NCI-H2227 (cell line): ENCODE measurements at regions not wholly inside any gene's neighbourhood (a gene's known extent, or its start where the extent isn't known, plus 50 kb on each side); places are given as distances from the start of the nearest gene placed in this dataset.
"Not testable (repeated sequence)": the region's sequence is repeated elsewhere in the genome, so short reads cannot be mapped to it uniquely, and the experiment has no call there.

Experiments
- DNase-seq: peaks from one replicate; lab custom pipeline; 2025; ENCODE audit not compliant: unreplicated experiment; lab: John Stamatoyannopoulos, UW

DNA sequence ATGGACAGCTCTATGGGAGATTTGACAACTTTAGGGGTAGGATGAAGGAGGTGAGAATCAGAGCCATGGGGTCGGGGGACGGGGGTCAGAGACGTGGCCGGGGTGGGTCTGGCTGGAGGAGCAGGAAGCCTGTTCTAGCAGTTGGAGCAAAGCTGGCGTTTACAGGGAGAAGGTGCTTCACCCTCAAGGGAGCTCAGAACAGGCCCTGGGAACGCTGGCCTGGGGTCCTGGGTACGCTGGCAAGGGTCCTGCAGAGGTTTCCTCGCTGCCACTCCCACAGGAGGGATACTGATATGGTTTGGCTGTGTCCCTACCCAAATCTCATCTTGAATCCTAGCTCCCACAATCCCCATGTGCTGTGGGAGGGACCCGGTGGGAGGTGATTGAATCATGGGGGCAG, 205.0 kb upstream of the ARL4C start:
- DNase-seq = no peak

DNA sequence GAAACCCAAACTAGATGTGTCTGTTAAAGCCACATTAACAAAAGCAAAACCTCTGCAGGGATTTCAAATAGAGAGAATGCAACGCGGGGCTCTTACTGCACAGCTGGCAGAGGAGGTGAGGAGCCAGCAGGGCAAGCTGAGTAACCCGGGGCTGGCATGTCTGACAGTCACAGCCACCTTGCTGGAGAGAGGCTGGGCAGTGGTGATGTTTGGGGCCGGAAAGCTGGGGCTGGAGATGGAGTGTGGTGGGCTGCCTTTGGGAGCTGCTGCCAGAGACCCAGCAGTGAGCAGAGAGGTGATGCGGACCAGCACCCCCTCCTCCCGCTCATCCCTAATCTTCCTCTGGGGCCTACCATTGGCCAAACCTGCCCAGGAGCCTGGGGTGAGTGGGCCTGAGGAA, 204.5 kb upstream of the ARL4C start:
- DNase-seq = no peak

DNA sequence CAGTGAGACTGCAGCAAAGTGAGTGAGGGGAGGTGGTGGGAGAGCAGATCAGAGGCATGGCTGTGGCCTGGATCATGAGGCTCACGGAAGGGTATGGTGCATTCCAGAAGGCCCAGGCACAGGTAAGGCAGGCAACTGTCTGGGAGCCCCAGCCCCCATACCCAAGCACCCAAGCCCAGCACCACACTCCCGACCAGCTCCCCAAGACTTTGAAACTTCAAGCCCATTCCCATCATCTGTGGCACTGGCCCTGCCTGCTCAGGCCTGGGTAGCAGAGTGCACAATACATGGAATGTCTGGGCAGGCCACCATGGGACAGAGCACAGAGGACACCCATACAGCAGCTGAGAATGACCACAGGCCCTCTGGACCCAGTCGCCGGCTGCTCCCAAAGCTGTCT, 202.6 kb upstream of the ARL4C start:
- no peak for DNase-seq

DNA sequence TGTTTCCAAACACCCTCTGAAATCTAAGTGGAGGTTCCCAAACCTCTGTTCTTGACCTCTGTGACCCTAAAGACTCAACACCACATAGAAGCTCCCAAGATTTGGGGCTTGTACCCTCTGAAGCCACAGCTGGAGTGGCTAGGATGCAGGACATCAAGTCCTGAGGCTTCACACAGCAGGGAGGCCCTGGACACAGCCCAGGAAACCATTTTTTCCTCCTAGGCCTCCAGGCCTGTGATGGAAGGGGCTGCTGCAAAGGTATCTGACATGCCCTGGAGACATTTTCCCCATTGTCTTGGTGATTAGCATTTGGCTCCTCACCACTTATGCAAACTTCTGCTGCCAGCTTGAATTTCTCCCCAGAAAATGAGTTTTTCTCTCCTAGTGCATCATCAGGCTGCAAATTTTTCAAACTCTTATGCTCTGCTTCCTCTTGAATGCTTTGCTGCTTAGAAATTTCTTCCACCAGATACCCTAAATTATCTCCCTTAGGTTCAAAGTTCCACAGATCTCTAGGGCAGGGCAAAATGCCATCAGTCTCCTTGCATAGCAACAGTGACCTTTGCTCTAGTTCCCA, 200.5 kb upstream of the ARL4C start:
- DNase-seq = not testable (repeated sequence)

DNA sequence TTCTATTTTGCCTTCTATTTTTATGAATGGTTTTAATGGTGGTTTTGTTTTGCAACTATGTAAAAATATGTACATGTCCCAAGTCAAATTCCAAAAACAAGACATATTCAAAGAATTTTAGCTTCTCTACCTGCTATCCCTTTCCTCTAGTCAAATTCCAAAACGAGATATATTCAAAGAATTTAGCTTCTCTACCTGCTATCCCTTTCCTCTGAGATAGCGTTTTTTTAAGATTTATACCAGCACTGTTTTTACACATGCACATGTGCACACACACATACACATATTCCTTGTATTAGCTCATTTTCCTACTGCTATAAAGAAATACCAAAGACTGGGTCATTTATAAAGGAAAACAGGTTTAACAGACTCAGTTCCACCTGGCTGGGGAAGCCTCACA, 199.1 kb upstream of the ARL4C start:
- no peak for DNase-seq

DNA sequence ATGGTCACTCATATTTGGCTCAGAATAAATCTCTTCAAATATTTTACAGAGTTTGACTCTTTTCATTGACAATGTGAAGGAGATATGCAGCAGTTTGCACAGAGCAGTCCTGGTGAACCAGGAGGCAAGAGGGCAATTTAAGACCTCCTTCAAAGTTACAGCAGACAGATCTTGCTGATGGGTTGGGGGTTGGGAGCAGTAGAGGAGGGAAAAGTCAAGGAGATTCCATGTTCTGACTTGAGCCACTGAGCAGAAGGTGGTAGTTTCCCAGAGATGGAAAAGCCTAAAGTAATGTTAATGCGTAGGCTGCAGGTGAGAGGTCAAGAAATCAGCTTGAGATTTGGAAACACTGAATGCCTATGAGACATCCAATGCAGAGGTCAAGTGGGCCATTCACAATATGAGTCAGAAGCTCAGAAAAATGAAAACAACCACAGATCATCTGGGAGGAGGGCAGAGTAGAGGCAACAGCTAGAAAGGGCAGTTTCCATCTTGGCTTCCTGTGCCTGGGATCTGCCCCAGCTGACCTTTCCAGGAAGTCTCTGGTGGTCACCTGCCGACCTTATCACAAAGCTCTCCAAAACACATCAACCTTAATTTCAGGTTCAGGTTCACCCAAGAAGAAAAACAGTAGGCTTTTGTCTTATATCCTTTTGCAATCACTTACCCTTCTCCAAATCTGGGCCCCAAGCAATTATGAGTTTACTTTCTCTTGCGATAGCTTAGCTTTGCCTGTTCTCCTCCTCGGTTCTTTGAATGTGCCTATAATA, 197.5 kb upstream of the ARL4C start:
- DNase-seq = peak; percentile 29

DNA sequence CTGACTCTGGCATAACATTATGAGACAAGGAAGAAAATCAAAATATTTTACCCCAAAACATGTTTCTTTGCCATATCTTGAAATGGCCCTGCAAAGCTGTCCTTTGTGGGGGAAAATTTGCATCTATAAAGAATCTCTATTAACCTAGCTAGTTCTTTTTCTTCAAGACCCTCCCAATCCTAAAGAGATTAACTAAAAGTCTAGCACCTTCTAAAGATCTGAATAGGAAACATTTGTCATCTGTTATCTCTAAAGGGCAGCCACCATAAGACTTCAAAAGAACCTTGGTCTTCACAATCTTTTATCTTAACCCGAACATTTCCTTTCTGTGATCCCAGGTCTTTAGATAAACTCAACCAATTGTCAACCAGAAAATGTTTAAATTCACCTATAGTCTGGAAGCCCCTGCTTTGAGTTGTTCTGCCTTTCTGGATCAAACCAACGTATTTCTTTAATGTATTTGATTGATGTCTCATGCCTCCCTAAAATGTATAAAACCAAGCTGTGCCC, 196.9 kb upstream of the ARL4C start:
- not testable (repeated sequence) for DNase-seq

DNA sequence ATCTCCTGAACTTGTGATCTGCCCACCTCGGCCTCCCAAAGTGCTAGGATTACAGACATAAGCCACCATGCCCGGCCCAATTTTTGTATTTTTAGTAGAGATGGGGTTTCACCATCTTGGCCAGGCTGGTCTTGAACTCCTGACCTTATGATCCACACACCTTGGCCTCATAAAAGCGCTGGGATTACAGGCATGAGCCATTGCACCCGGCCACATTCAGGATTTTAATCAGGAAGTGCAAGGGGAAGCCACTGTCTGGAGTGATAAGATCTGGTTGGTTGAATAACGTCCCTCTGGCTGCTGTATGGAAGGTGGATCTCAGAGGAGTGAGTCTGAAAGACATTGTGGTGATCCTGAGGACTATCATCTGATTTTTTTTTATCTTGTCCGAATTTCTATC, 196.3 kb upstream of the ARL4C start:
- not testable (repeated sequence) for DNase-seq

DNA sequence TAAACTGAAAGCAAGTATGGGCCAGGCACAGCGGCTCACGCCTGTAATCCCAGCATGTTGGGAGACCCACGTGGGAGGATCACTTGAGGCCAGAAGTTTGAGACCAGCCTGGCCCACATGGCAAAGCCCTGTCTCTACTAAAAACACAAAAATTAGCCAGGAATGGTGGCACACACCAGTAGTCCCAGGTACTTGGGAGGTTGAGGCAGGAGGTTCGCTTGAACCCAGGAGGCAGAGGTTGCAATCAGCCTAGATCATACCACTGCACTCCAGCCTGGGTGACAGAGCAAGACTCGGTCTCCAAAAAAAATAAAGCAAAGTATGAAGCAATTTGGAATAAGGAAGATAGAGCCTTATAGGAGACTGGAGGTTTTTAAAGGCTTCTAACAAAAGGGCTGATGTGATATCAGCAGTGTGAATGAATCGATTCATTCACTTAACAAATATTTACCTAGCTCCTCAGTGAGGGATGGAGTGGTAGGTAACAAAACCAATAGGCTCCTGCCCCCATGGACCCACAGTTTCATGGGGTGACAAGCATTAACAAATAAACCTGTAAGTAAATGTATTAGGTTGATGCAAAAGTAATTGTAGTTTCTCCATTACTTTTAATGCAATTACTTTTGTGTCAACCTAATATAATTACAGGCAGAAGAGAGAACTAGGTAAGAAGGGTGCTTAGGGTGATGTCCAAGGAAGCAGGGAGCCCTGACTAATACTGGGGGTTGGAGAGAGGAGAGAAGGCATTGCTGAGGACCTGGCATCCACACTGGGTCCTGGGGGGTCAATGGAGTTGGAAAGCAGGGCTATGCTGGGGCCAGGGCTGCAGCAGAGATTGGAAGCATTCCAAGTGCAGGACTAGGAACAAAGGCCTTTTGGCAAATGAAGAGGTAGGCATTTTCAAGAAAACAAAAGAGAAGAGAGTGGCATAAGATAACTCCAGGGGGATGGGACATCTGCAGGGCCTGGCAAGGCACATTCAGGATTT, 195.4 kb upstream of the ARL4C start:
- no peak for DNase-seq

DNA sequence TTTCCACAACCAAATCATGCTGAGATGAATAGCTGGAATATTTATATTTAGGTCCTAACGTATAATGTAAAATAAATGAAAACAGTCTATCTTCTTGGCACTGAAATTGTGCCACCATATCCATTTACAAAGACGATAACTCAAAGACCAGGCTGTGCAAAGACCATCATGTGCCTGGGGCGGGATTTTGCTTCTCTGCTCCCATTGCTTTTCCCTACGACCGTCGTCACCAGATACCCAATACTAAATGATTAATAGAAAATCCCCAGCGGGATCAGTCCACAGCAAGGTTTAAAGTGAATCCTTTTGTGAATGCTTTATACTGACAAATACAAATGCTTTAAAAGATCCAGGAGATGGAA, 194.3 kb upstream of the ARL4C start:
- peak; percentile 67 for DNase-seq

DNA sequence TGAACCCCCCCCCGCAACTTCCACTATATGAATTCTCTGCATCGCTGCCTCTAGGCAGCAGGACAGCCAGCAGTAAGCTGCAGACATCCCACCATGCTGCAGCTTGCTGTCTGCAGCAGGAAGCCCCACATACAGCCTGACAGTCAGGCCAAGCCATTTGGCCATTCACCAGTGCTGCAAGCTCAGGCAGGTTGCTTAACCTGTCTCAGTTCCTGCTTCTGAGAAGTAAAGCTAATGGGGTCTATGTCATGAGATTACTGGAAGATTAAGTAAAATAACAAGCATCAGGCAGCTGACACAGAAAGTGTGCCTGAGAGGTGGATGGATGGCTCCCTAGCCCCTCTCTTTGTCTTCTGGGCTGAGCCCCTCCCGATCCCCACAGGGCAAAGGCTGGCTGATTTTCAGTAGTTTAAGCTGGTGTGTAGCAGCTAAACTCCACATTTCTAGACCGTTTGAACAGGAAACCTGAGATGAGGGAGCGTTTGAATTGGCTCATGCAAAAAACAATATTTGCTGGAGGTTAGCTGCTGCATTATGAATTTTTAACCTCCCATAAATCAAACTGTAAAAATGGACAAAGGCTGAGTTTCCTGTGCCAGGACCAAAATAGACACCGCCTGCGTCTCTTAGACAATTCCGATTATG, 193.8 kb upstream of the ARL4C start:
- peak; percentile 67 for DNase-seq

DNA sequence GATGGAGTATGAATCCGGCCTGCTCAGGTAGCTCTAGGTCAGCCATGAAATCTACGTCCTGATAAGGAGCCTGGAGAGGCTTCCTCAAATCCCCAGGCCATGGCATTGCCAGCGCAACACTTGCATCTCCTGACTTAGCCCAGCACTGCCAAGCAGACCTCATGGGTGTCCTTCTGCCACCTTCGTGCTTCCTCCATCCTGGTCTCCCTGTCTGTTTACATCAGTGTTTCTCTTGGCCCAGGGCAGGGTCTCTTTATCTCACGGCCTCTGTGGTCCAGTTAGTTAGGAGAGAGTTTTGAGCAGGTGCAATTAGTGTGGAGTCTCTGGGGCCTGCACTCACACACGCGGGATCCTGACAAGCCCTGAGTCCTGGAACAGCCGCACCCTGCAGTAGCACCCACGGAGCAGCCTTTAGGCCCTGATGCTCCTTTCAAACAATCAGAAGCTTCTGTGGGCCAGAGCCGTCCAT, 193.1 kb upstream of the ARL4C start:
- no peak for DNase-seq

DNA sequence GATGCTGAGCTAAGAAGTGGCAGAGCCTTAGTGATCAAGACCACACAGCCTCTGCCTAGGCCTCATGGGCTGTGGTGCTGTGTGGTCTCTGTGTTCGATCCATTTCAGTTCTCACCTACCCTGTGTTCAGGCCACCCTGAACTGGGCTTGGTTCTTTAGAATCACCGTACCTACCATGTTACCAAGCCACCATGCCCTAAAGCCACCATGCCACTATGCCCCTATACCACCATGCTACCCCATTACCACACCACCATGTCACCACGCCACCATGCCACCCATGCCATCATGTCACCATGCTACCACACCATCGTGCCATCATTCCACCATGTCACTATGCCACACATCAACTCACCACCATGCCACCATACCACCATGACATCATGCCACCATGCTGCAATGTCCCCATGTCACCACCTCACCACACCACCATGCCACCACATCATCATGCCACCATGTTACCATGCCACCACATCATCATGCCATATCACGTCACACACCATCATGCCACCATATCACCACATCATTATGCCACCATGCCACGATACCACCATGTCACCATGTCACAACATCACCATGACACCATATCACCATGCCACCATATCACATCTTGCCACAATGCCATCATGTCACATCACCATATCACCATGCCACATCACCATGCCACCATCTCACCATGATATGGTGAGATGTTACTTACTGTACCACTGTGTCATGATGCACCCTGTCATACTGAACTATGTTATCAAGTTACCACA, 191.0 kb upstream of the ARL4C start:
- DNase-seq = no peak

DNA sequence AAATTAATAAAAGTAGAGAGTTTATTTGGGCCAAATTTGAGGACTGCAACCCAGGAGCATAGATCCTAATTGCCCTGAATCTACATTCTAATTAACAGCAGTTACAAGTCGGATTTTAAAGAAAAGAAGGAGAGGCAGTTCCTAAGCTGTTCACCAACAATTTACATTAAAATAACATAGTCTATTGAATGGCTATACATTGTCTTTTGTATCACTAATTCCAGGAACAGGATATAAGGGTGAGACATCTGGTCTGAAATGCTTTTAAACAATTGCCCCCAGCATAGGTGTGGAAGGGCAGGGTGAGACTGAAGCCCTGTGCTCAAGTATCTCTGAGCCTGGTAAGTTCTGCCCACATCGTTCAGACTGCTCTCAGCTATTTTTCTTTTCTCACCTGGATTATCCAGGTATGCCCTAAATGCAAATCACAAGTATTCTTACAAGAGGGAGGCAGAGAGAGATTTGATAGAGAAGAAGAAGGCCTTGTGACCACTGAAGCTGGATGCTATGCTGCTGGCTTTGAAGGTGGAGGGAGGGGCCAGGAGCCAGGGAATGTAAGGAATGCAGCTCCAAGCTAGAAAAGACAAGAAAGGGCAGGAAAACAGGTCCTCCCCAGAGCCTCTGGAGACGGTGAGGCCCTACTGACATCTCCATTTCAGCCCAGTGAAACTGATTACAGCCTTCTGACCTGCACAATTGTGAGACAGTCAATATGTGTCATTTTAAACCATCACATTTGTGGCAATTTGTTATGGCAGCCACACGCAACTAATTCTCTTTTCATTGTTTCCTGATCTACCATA, 189.4 kb upstream of the ARL4C start:
- DNase-seq = no peak

DNA sequence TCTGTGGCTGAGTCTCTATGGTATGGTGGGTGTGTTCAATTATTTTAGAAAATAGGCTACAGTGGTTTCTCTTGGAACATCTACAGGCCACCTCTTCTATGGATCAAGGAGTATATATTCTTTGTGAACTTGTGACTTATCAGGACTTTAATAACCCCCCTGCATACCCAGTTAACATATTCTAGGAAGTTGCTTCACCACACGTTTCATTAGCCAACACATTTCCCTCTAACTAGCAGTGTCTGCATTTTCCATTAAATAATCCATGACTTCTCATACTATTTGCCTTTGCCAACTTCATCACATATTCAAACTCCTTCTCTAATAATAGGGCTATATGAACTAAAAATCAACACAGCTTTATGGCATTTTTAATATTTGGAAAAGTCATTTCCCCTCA, 187.6 kb upstream of the ARL4C start:
- no peak for DNase-seq

DNA sequence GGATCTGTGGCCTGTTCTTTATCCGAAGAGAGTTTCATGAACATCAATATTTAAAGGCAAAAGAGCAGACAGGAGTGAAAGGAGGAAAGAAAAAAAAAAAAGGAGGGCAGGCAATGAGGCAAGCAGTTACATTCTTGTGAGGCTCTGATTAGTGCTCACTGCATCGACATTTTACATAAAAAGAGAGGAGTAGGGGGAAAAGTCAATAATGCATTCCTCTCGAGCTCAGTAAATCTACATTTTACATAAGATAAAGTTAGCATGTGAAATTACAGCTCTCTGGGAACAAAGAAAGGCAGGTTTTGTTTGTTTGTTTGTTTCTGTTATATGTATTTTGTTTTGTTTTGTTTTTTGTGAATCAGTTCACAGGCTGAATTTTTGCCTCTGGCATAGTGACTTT, 187.1 kb upstream of the ARL4C start:
- DNase-seq = no peak

DNA sequence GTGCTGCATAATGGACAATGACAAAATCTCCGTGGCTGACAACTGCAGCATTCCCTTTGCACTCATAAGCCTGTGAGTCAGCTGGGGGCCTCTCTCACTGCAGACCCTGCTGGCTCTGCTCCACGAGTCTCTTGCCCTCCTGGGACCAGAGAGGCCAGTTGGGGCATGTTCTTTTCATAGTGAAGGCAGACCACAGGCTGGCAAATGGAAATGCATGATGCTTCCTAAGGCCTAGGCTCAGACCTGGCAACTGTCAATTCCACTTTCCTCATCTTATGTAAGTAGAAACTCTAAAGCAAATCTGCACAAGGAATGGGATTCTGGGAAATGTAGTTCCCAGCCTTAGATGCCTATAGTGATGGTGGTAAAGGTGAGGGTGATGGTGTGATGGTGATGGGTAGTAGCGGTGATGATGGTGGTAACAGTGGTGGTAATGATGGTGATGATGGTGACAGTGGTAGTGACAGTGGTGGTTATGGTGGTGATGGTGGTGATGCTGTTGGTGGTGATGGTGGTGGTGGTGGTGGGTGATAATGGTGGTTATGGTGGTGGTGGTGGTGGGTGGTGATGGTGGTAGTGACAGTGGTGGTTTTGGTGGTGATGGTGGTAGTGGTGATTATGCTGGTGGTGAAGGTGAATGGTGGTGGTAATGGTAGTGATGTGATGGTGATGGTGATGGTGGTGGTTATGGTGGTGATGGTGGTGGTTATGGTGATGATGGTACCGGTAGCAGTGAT, 185.8 kb upstream of the ARL4C start:
- no peak for DNase-seq

DNA sequence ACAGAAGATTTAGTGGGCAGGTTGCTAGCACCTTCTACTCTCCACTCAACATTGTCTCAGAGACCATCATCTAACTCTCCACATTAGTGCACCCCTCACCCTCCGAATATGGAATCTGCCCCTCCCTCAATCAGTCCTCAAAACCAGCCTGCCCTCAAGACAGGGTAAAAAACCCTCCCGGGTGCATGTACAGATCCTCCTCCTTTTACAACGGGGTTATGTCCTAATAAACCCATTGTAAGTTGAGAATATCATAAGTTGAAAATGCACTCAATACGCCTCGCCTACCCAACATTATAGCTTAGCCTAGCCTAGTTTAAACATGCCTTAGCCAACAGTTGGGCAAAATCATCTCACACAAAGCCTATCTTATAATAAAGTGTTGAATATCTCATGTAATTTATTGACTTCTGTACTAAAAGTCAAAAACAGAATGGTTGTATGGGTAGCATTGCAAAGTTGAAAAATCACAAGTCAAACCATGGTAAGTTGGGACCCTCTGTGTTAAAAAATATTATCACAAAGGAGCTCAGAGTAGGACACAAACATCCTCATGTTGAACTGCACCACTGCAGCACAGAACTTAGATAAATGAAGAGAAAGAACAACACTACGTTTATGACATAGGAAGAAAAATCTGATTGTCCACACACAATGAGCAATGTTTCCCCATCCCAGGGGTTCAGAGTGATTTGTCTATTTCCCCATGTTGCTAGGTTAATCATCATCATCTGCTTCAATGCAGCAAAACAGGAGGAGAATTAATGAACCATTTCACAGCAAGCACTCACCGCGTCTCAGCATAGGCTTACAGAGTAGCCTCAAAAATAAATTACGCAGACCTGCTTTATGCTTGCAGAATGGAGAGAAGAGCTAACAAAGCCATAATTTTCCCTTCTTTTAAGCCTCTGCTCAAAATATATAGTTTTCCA, 184.1 kb upstream of the ARL4C start:
- no peak for DNase-seq
